Gastroesophageal sphincter (tissue), 3 donors: ENCODE measurements at regions not wholly inside any gene's neighbourhood (a gene's known extent, or its start where the extent isn't known, plus 50 kb on each side); places are given as distances from the start of the nearest gene placed in this dataset.

Experiments
- EP300 ChIP-seq: sonication (generic); formaldehyde crosslinking; IDR thresholded peaks from one replicate; pipeline ENCODE4 v1.6.1; 2017; ENCODE audit warnings: antibody characterized with exemption, mild to moderate bottlenecking
- POLR2A ChIP-seq, 2 donors: fragments of 450-650 bp; IDR thresholded peaks; one replicate each; pipeline ENCODE4 v1.6.1; 2017; ENCODE audit warnings: antibody characterized with exemption in 2 of 2, mild to moderate bottlenecking in 2 of 2, moderate library complexity in 1 of 2
- POLR2AphosphoS5 ChIP-seq: sonication (generic); formaldehyde crosslinking; IDR thresholded peaks from one replicate; pipeline ENCODE4 v1.6.1; 2017; ENCODE audit warnings: antibody characterized with exemption
- TF ChIP-seq, protein P1 (sequence below), 4 experiments: fragments of 200-600 bp in 2 of 4; fragments of 450-650 bp in 2 of 4; sonication (generic) in 1 of 4; IDR thresholded peaks; one replicate each; pipeline ENCODE4 v1.5.1; 2017 to 2019; ENCODE audit warnings: antibody characterized with exemption in 4 of 4, mild to moderate bottlenecking in 2 of 4, moderate library complexity in 2 of 4

DNA sequence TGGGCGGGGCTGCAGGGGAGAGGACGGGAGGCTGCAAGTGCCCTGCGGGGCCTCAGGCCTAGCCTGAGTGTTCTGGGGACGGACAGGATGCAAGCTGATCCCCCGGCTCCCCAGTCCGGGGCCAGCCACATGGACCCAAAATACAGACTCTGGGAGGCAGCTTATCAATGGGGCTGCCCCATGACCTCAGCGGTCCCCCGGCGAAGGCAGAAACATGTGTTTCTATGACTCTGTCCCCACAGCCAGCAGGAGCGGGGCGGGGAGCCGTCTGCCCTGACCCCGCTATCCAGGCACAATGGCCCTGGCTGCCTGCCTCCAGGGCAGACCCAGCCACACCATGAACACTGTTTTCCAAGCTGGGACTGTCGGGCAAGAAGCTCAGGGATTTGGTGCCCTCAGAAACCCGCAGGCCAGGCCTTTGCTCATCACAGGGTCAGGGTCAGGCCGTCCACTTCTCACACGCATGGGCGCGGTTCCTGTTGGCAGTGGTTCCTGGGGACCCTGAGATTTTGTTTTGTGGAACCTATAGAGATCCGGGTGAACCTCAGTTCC lies 75.0 kb downstream of the RFLNA start:
- TF ChIP-seq, protein P1, sequence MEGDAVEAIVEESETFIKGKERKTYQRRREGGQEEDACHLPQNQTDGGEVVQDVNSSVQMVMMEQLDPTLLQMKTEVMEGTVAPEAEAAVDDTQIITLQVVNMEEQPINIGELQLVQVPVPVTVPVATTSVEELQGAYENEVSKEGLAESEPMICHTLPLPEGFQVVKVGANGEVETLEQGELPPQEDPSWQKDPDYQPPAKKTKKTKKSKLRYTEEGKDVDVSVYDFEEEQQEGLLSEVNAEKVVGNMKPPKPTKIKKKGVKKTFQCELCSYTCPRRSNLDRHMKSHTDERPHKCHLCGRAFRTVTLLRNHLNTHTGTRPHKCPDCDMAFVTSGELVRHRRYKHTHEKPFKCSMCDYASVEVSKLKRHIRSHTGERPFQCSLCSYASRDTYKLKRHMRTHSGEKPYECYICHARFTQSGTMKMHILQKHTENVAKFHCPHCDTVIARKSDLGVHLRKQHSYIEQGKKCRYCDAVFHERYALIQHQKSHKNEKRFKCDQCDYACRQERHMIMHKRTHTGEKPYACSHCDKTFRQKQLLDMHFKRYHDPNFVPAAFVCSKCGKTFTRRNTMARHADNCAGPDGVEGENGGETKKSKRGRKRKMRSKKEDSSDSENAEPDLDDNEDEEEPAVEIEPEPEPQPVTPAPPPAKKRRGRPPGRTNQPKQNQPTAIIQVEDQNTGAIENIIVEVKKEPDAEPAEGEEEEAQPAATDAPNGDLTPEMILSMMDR (IDR thresholded peaks at IDR 0.05) = no peak
- TF ChIP-seq POLR2A (IDR thresholded peaks at IDR 0.05) (no peak), EP300 (no peak), POLR2AphosphoS5 (no peak)
